Keratinocyte (primary cell): ENCODE measurements at regions not wholly inside any gene's neighbourhood (a gene's known extent, or its start where the extent isn't known, plus 50 kb on each side); places are given as distances from the start of the nearest gene placed in this dataset.

ENCODE experiments used
- DNase-seq: peaks from one replicate; pipeline ENCODE4 v3.0.0-alpha.2; 2011; ENCODE audit warnings: low read depth, missing footprints, low spot score
- FAIRE-seq: peaks from 2 replicates; lab custom pipeline; 2011; peaks lifted over from hg19 to GRCh38; lab: Jason Lieb, UNC
- H2AFZ ChIP-seq: 2 replicates; pipeline ENCODE4 v1.6.0; 2012; ENCODE audit warnings: low read length, control low read depth, inconsistent platforms; ENCODE audit not compliant: control insufficient read depth
- H3K27ac ChIP-seq: 2 replicates; pipeline ENCODE4 v1.5.1; 2011; ENCODE audit warnings: low read length; ENCODE audit not compliant: control insufficient read depth, insufficient read depth
- H3K27me3 ChIP-seq: 3 replicates; pipeline ENCODE4 v1.6.0; 2011; ENCODE audit warnings: low read length; ENCODE audit not compliant: control insufficient read depth, insufficient read depth; ENCODE audit errors: extremely low read depth
- H3K36me3 ChIP-seq, 2 experiments: 2 replicates in 1 of 2; 3 replicates in 1 of 2; pipeline ENCODE4 v1.5.1; 2011; ENCODE audit warnings: low read length in 2 of 2, mild to moderate bottlenecking in 1 of 2; ENCODE audit not compliant: control insufficient read depth in 2 of 2, insufficient read depth in 2 of 2; ENCODE audit errors: extremely low read depth in 1 of 2
- H3K4me1 ChIP-seq: 3 replicates; pipeline ENCODE4 v1.5.1; 2011; ENCODE audit warnings: low read length; ENCODE audit not compliant: control insufficient read depth, insufficient read depth; ENCODE audit errors: extremely low read depth
- H3K4me2 ChIP-seq: 3 replicates; pipeline ENCODE4 v1.6.0; 2011; ENCODE audit warnings: low read depth, low read length; ENCODE audit not compliant: control insufficient read depth, insufficient read depth; ENCODE audit errors: extremely low read depth
- H3K4me3 ChIP-seq, 3 experiments: fragments of 200-600 bp in 1 of 3; sonication (generic) in 1 of 3; 2 replicates in 2 of 3; 3 replicates in 1 of 3; pipeline ENCODE4 v1.5.1; 2011 to 2016; ENCODE audit warnings: low read length in 3 of 3, mild to moderate bottlenecking in 3 of 3, control low read depth in 2 of 3, inconsistent platforms in 1 of 3, low read depth in 1 of 3, mixed read lengths in 1 of 3, mixed run types in 1 of 3, moderate library complexity in 1 of 3; ENCODE audit not compliant: control insufficient read depth in 2 of 3, insufficient read depth in 2 of 3; ENCODE audit errors: extremely low read depth in 1 of 3
- H3K79me2 ChIP-seq: 2 replicates; pipeline ENCODE4 v1.6.0; 2012; ENCODE audit warnings: low read length; ENCODE audit not compliant: control insufficient read depth, insufficient read depth
- H3K9ac ChIP-seq: 3 replicates; pipeline ENCODE4 v1.6.0; 2011; ENCODE audit warnings: low read length; ENCODE audit not compliant: control insufficient read depth, insufficient read depth; ENCODE audit errors: extremely low read depth
- H3K9me1 ChIP-seq: 3 replicates; pipeline ENCODE4 v1.6.0; 2011; ENCODE audit warnings: low read length; ENCODE audit not compliant: control insufficient read depth, insufficient read depth; ENCODE audit errors: extremely low read depth
- H3K9me3 ChIP-seq: 2 replicates; pipeline ENCODE4 v1.5.1; 2012; ENCODE audit warnings: low read depth, low read length; ENCODE audit not compliant: control insufficient read depth
- H4K20me1 ChIP-seq: 3 replicates; pipeline ENCODE4 v1.6.0; 2011; ENCODE audit warnings: low read length; ENCODE audit not compliant: control insufficient read depth, insufficient read depth; ENCODE audit errors: extremely low read depth
- CTCF ChIP-seq, 3 experiments: IDR thresholded peaks in 1 of 3; conservative IDR thresholded peaks in 1 of 3; optimal IDR thresholded peaks in 1 of 3; 2 replicates in 2 of 3; 3 replicates in 1 of 3; pipeline versions ENCODE3 to v1.5.1; 2011; ENCODE audit warnings: low read length in 3 of 3, mild to moderate bottlenecking in 3 of 3, moderate library complexity in 2 of 3, control low read depth in 1 of 3, inconsistent platforms in 1 of 3; ENCODE audit not compliant: insufficient read depth in 2 of 3; ENCODE audit errors: extremely low read depth in 1 of 3
- EZH2 ChIP-seq: IDR thresholded peaks from one replicate; pipeline ENCODE4 v1.6.1; 2012; ENCODE audit warnings: inconsistent platforms, mild to moderate bottlenecking, low read length, moderate library complexity
- dilution Hi-C: fragments of 300-500 bp; cut with MboI; formaldehyde crosslinking; loops from one replicate; pipeline ENCODE4 v1.7.0; 2020; ENCODE audit warnings: low sequenced_read_pairs; ENCODE audit not compliant: extremely low pct_ligation_motif_present

DNA sequence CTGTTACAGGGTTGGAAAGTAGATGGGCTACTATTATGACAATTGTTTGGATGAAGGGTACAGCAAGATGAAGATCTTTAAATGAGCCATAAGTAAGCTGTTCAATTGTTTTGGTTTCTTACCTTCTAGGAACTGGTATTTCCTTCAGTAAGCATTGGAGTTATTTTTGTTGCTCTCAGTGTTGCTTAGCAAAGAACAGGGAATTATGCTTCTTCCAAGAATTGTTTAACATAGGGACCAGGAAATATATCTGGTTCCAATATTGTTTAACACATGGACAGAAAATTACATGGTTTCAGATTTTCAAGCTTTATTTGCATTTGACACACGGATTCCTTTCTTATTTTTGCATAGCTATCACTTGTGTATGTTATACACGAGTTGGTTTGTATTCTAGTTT lies 1999.0 kb downstream of the ARAP2 start:
- Histone ChIP-seq H3K27ac (no peak overlapping the region), H3K27me3 (no peaks in the 10 kb centered on the region), H3K36me3 (no peaks in the 10 kb centered on the region), H3K9me3 (no peaks in the 10 kb centered on the region), H3K9ac (no peak overlapping the region), H2AFZ (no peak overlapping the region), H3K79me2 (no peaks in the 10 kb centered on the region), H3K9me1 (no peaks in the 10 kb centered on the region), H3K4me2 (no peak overlapping the region), H3K4me3 (no peak overlapping the region), H4K20me1 (no peaks in the 10 kb centered on the region), H3K4me1 (no peaks in the 10 kb centered on the region)
- DNase-seq: no peak
- FAIRE-seq: no peak
- TF ChIP-seq EZH2: no peak
- TF ChIP-seq CTCF (optimal IDR thresholded peaks at IDR 0.05 in 1 of 3, IDR thresholded peaks at IDR 0.05 in 1 of 3, conservative IDR thresholded peaks at IDR 0.05 in 1 of 3; ENCODE audit: extremely low read depth in 1 of 3, insufficient read depth in 2 of 3, low read length in 3 of 3): no peak
- dilution Hi-C loops: no loop called here

DNA sequence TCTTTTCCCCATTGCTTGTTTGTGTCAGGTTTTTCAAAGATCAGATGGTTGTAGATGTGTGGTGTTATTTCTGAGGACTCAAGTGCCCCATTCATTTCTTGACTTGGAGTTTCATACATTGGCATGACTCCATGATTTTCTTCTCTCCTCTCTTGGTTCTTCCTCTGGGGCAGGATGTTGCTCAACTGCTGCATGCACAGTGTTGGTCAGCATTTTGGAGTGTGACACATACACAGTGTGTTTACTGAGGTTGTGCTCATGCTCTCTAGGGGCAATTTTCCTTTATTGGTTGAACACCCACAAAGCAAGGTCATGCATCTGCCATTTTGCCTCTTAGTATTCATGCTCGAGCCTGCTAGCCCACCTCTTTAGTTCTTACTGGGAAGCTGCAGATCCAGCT lies 1993.8 kb downstream of the ARAP2 start:
- dilution Hi-C loops: no loop called here
- H3K36me3 ChIP-seq: no peaks in the 10 kb centered on the region
- no peak for FAIRE-seq
- no peaks in the 10 kb centered on the region for H3K27me3 ChIP-seq
- no peak overlapping the region for H3K4me3 ChIP-seq
- no peaks in the 10 kb centered on the region for H3K9me3 ChIP-seq
- no peak overlapping the region for H3K9ac ChIP-seq
- no peak overlapping the region for H2AFZ ChIP-seq
- no peak overlapping the region for H3K4me2 ChIP-seq
- DNase-seq: no peak
- H3K9me1 ChIP-seq: no peaks in the 10 kb centered on the region
- no peak for TF ChIP-seq EZH2
- TF ChIP-seq CTCF (optimal IDR thresholded peaks at IDR 0.05 in 1 of 3, IDR thresholded peaks at IDR 0.05 in 1 of 3, conservative IDR thresholded peaks at IDR 0.05 in 1 of 3; ENCODE audit: extremely low read depth in 1 of 3, insufficient read depth in 2 of 3, low read length in 3 of 3): no peak
- H4K20me1 ChIP-seq: no peaks in the 10 kb centered on the region
- H3K4me1 ChIP-seq: no peaks in the 10 kb centered on the region
- H3K79me2 ChIP-seq: no peaks in the 10 kb centered on the region
- H3K27ac ChIP-seq: no peak overlapping the region
